NCI-H345 treated with DMSO at 0.1 percent for 48 hours (cell line): ENCODE measurements at regions not wholly inside any gene's neighbourhood (a gene's known extent, or its start where the extent isn't known, plus 50 kb on each side); places are given as distances from the start of the nearest gene placed in this dataset.
"Not testable (repeated sequence)": the region's sequence is repeated elsewhere in the genome, so short reads cannot be mapped to it uniquely, and the experiment has no call there.

ENCODE experiments used
- DNase-seq: peaks from one replicate; lab custom pipeline; 2025; ENCODE audit not compliant: unreplicated experiment; lab: John Stamatoyannopoulos, UW

DNA sequence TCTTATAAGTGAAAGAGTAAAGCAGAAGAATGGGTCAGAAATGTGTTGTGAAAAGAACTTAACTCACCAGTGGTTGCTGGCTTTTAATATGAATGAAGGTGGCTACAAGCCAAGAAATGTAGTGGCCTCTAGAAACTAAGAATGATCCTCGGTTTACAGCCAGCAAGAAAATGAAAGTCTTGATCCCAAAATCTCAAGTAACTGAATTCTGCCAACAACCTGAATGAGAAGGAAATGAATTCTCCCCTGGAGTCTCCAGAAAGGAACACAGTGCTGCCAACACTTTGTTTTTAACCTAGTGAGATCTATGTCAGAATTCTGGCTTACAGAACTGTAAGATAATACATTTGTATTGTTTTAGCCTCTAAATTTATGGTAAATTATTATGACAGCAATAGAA lies 193.0 kb downstream of the FZD1 start:
- DNase-seq, result no peak

DNA sequence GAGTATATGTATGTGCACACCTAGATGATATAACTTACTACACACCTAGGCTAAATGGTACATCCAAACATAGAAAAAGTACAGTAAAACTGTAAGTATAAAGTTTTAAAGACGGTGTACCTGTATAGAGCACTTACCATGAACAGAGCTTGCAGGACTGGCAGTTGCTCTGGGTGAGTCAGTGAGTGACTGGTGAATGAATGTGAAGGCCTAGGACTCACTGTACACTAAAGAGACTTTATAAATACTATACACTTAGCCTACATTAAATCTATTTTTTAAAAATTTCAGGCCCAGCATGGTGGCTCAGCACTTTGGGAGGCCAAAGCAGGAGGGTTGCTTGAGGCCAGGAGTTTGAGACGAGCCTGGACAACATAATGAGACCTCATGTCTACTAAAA lies 195.3 kb downstream of the FZD1 start:
- no peak for DNase-seq

DNA sequence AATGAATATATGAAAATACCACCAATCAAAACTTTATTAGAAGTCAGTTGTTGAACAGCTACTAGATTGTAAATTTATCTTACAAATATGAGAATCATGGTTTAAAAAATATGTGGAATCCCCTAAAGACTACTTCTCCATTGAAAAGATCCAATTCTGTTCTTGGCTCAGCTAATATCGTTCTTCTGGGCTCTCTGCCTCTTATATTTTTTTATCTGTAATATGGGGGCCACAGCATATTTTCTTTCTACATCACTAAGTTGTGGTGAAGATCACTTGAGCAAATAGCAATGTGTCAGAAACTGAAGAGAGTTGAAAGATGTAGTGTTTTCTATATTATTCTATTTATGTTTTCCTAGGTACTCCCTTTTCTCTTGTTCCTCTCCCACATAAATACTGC lies 198.1 kb downstream of the FZD1 start:
- DNase-seq, result no peak

GRCh38 chr7:91463330-91463729 lies 199.1 kb downstream of the FZD1 start:
- DNase-seq, result no peak

GRCh38 chr7:91465595-91466061 lies 201.4 kb downstream of the FZD1 start:
- no peak for DNase-seq

DNA sequence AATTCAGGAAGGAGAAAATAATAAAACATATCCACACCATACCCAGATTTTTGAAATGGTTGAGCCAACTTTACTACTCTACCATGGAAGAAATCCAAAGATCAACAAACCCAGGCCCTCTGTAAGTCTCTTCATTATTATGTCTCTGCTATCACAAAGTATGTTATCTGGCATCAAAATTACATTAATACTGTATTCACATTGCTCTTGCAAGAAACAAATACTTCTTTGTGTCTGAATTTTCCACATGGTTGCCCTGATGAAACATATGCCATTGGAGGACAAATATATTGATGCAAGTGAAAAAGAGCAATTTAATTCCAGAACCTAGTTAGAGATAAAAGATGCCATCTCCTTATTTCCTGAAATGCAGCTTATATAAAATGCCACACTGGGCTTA lies 204.0 kb downstream of the FZD1 start:
- DNase-seq, result no peak

DNA sequence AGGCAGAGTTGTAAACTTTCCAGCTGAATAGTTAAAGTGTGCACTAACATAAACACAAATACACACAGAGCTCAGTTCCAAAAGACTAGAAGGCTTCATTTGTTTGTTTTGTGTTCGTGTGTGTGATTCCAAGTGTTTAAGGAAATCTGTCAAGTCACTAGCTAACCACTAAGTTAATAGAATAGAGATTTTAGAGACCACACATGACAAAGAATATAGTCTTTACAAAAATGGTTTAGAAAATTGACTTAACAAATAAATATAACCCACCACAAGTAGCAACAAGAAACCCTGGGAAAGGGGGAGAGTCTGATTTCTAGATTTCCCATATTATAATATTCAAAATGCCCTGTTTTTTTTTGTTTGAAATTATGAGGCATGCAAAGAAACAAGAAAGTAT lies 209.4 kb downstream of the FZD1 start:
- DNase-seq, result no peak

GRCh38 chr7:91474074-91474473 lies 209.8 kb downstream of the FZD1 start:
- DNase-seq, result no peak

GRCh38 chr7:91480470-91480869 lies 216.2 kb downstream of the FZD1 start:
- DNase-seq, result not testable (repeated sequence)

GRCh38 chr7:91491868-91492267 lies 227.6 kb downstream of the FZD1 start:
- DNase-seq, result no peak

GRCh38 chr7:91492317-91492716 lies 228.1 kb downstream of the FZD1 start:
- no peak for DNase-seq

- DNase-seq, result no peak
Observed at GRCh38 chr7:91492773-91493172, 228.5 kb downstream of the FZD1 start.

GRCh38 chr7:91494450-91494849 lies 230.2 kb downstream of the FZD1 start:
- no peak for DNase-seq

- DNase-seq, result no peak
Observed at GRCh38 chr7:91496251-91496820, 232.1 kb downstream of the FZD1 start.

GRCh38 chr7:91497277-91497676 lies 233.0 kb downstream of the FZD1 start:
- DNase-seq, result not testable (repeated sequence)

DNA sequence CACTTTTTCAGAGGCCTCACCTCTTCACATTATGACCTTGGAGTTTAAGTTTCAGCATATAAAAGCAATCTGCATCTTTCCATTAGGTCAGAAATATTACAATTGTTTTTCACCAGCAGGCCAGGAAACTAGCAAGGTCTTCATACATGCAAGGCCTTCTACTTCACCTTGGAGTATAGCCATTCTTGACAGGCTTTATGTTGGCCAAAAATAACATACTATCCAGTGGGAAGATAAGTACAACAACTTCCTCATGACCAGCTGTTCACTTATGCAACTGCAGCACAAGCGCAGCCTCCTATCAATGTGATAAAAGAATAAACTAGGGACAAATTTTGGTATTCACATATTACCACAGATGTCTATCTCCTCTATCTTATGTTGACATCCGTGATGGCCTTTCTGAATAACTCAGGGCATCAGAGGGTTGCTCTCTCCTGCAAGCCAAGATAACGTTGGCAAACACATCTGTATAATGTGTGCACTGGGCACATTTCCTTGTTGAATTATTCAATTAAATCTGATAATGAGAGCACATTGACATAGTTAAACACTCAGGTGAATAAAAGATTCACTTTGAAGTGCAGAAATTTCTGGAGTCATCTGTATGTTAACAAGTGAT lies 239.8 kb downstream of the FZD1 start:
- DNase-seq, result no peak

DNA sequence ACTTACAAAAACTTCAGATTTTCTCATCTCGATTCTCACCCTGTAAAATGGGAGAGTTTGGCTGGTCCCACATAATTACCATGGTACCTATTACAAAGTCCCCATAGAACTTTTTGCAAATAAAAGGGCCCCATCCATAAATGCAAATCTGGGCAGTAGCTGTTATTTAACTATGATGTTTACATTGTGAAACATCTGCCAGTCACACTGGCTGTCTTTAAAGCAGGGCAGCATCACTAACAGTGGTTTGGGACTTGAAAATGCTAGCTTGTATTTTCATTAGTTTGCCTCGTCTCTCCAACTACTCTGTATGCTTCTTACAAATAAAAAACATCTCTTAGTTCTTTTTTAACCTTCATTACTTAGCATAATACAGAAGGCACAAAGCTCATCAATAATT lies 240.7 kb downstream of the FZD1 start:
- DNase-seq, result no peak

DNA sequence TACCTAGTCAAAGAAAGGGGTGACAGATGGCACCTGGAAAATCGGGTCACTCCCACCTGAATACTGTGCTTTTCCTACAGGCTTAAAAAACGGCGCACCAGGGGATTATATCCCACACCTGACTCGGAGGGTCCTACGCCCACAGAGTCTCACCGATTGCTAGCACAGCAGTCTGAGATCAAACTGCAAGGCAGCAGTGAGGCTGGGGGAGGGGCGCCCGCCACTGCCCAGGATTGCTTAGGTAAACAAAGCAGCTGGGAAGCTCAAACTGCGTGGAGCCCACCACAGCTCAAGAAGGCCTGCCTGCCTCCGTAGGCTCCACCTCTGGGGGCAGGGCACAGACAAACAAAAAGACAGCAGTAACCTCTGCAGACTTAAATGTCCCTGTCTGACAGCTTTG lies 242.7 kb downstream of the FZD1 start:
- not testable (repeated sequence) for DNase-seq

DNA sequence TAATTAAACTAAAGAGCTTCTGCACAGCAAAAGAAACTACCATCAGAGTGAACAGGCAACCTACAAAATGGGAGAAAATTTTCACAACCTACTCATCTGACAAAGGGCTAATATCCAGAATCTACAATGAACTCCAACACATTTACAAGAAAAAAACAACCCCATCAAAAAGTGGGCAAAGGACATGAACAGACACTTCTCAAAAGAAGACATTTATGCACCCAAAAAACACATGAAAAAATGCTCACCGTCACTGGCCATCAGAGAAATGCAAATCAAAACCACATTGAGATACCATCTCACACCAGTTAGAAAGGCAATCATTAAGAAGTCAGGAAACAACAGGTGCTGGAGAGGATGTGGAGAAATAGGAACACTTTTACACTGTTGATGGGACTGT lies 247.6 kb downstream of the FZD1 start:
- not testable (repeated sequence) for DNase-seq

- no peak for DNase-seq
Observed at GRCh38 chr7:91512958-91513357, 248.7 kb downstream of the FZD1 start.

- DNase-seq, result no peak
Observed at GRCh38 chr7:91514591-91514990, 250.4 kb downstream of the FZD1 start.

DNA sequence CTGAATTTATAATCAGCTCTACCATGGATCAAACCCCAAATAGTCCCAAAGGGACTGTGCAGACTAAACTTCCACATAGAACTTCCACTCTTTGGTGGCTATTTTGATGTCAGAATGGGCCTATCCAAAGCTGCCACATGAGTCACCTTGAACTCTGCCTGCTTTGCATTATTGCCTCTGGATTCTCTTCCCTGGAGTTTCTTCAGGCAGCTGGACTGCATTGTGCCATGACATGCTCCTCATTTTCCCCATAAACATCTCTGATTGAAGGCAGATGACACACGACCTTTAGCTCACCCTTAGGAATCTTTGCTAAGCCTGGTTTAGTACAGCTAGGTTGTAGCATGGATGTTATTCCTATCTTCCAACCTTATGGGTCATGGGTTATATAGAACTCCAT lies 251.7 kb downstream of the FZD1 start:
- DNase-seq, result no peak

GRCh38 chr7:91517201-91517785 lies 253.1 kb downstream of the FZD1 start:
- peak; percentile 29 for DNase-seq
